ENCODE measurements at regions not wholly inside any gene's neighbourhood (a gene's known extent, or its start where the extent isn't known, plus 50 kb on each side); places are given as distances from the start of the nearest gene placed in this dataset.

DNA sequence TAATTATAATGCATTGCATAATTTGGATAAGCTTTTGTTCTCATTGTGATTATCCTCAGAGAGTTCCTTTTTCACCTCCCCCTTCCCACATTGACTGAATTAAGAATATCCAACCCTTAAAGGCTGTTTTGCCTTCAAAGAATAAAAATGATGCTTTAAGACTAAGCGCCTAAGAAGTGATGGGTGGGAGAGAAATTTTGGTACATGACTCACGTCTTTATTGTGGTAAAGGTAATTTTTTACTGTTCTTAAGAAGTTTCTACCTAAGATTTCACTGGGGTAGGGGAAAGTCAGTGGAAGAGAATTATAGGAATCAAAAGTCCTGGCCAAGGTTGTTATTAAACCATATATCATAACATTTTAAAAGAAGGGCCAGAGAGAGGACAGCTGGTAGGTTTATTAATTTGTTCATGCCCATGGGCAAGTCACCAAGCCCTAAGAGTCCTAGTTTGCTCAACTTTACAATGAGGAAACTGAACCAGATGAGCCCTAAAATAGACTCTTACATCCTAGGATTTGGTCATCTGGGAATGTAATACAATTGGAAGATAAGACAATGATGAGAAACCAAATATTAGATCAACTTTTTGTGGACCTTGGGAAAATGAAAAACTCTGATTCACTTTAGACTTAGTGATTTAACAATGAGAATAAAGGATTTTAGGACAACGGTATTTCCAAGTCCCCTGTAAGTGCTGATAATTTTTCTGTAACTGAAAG is 101.1 kb upstream of the RASGRP1 start:
- Histone ChIP-seq H3K9me3 (ENCODE audit: control insufficient read depth, insufficient read depth, low read depth, low read length) (no peaks in the 10 kb centered on the region), H3K27me3 (ENCODE audit: control insufficient read depth, insufficient read depth, low read length) (peaks cover 11% of the 10 kb centered on the region), H3K36me3 (ENCODE audit: control insufficient read depth, insufficient read depth, low read length) (no peaks in the 10 kb centered on the region), H3K4me1 (ENCODE audit: control insufficient read depth, insufficient read depth, low read length) (no peaks in the 10 kb centered on the region), H3K27ac (ENCODE audit: low read length) (no peak overlapping the region), H3K4me3 (ENCODE audit: low read depth in 2 of 2, low read length in 2 of 2) (no peak overlapping the region)
- no peak for DNase-seq (ENCODE audit: low read depth, low spot score)
- BruUV-seq (replicated peaks) = no TSS peak
- no peak for ATAC-seq
- in situ Hi-C loops (cut with HindIII; ENCODE audit: low pct_unique_long_range_greater_than_20kb, low sequenced_read_pairs) = no loop called here
- ChIA-PET CTCF (no interaction called here), POLR2A (interaction anchor here (0.6 kb wide), 1 partner anchor 429 kb away, joined by 4 read pairs; no protein-coding TSS in a partner anchor)
- TF ChIP-seq SIN3A (IDR thresholded peaks at IDR 0.05; ENCODE audit: borderline replicate concordance, insufficient read depth, low read depth, low read length) = no peak
- no peak for TF ChIP-seq REST (IDR thresholded peaks at IDR 0.05; ENCODE audit: insufficient read depth in 1 of 2, low read depth in 2 of 2, low read length in 1 of 2)
- intact Hi-C loops (cut with micrococcal nuclease; ENCODE audit: unreplicated experiment) = no loop called here

GRCh38 chr15:38666865-38667510 is 102.4 kb upstream of the RASGRP1 start:
- CTCF ChIA-PET = no interaction called here
- no TSS peak for BruUV-seq (replicated peaks)
- Histone ChIP-seq H3K27ac (ENCODE audit: low read length) (no peak overlapping the region), H3K9me3 (ENCODE audit: control insufficient read depth, insufficient read depth, low read depth, low read length) (no peaks in the 10 kb centered on the region), H3K4me3 (ENCODE audit: low read depth in 2 of 2, low read length in 2 of 2) (no peak overlapping the region), H3K36me3 (ENCODE audit: control insufficient read depth, insufficient read depth, low read length) (no peaks in the 10 kb centered on the region), H3K27me3 (ENCODE audit: control insufficient read depth, insufficient read depth, low read length) (peaks cover 11% of the 10 kb centered on the region), H3K4me1 (ENCODE audit: control insufficient read depth, insufficient read depth, low read length) (no peaks in the 10 kb centered on the region)
- ATAC-seq = no peak
- POLR2A ChIA-PET = no interaction called here
- no peak for DNase-seq (ENCODE audit: low read depth, low spot score)
- intact Hi-C loops (cut with micrococcal nuclease; ENCODE audit: unreplicated experiment) = no loop called here
- in situ Hi-C loops (cut with HindIII; ENCODE audit: low pct_unique_long_range_greater_than_20kb, low sequenced_read_pairs) = no loop called here
- TF ChIP-seq TCF7L2 (IDR thresholded peaks at IDR 0.05; ENCODE audit: low read depth, low read length) = no peak

- ATAC-seq (no peak), DNase-seq (ENCODE audit: low read depth, low spot score) (no peak)
- CTCF ChIA-PET = no interaction called here
- Histone ChIP-seq H3K9me3 (ENCODE audit: control insufficient read depth, insufficient read depth, low read depth, low read length) (no peaks in the 10 kb centered on the region), H3K4me1 (ENCODE audit: control insufficient read depth, insufficient read depth, low read length) (no peaks in the 10 kb centered on the region), H3K27ac (ENCODE audit: low read length) (no peak overlapping the region), H3K4me3 (ENCODE audit: low read depth in 2 of 2, low read length in 2 of 2) (no peak overlapping the region), H3K27me3 (ENCODE audit: control insufficient read depth, insufficient read depth, low read length) (peaks cover 11% of the 10 kb centered on the region), H3K36me3 (ENCODE audit: control insufficient read depth, insufficient read depth, low read length) (no peaks in the 10 kb centered on the region)
- in situ Hi-C loops (cut with HindIII; ENCODE audit: low pct_unique_long_range_greater_than_20kb, low sequenced_read_pairs) = no loop called here
- intact Hi-C loops (cut with micrococcal nuclease; ENCODE audit: unreplicated experiment) = no loop called here
- TF ChIP-seq SIN3A (IDR thresholded peaks at IDR 0.05; ENCODE audit: borderline replicate concordance, insufficient read depth, low read depth, low read length) = no peak
- no peak for TF ChIP-seq REST (IDR thresholded peaks at IDR 0.05; ENCODE audit: insufficient read depth in 1 of 2, low read depth in 2 of 2, low read length in 1 of 2)
- no peak for TF ChIP-seq TCF7L2 (IDR thresholded peaks at IDR 0.05; ENCODE audit: low read depth, low read length)
- no peak for TF ChIP-seq CTCF (IDR thresholded peaks at IDR 0.05)
- no peak for TF ChIP-seq POLR2AphosphoS5 (IDR thresholded peaks at IDR 0.05; ENCODE audit: low read depth, low read length)
- no TSS peak for BruUV-seq (replicated peaks)
- POLR2A ChIA-PET = no interaction called here
These were observed 103.6 kb upstream of the RASGRP1 start for GRCh38 chr15:38667890-38668850.

Measured in Panc1 (cell line).